CD14-positive monocyte (primary cell): ENCODE measurements at regions not wholly inside any gene's neighbourhood (a gene's known extent, or its start where the extent isn't known, plus 50 kb on each side); places are given as distances from the start of the nearest gene placed in this dataset.

ENCODE experiments used
- DNase-seq, 3 donors: peaks; one replicate each; pipeline ENCODE4 v3.0.0-alpha.2; 2011 to 2022
- H2AFZ ChIP-seq: 2 replicates; pipeline ENCODE4 v1.6.0; 2012; ENCODE audit warnings: mild to moderate bottlenecking, low read depth, low read length, inconsistent platforms; ENCODE audit not compliant: insufficient read depth, poor library complexity, severe bottlenecking
- H3K27ac ChIP-seq, 2 donors: 1 replicate in 1 of 2; 2 replicates in 1 of 2; pipeline ENCODE4 v1.5.1; 2012 to 2013; ENCODE audit warnings: low read length in 2 of 2, control low read depth in 1 of 2, inconsistent platforms in 1 of 2, low read depth in 1 of 2, mild to moderate bottlenecking in 1 of 2
- H3K27me3 ChIP-seq, 2 donors: one replicate each; pipeline versions ENCODE4 v1.6.0 to v1.6.1; 2011 to 2013; ENCODE audit warnings: low read length in 2 of 2; ENCODE audit not compliant: control insufficient read depth in 2 of 2, insufficient read depth in 2 of 2
- H3K36me3 ChIP-seq, 2 donors: replicated peaks in 1 of 2; 1 replicate in 1 of 2; 2 replicates in 1 of 2; pipeline versions ENCODE4 v1.5.1 to v1.6.1; 2012 to 2013; ENCODE audit warnings: low read length in 2 of 2, control low read depth in 1 of 2, inconsistent platforms in 1 of 2, mild to moderate bottlenecking in 1 of 2; ENCODE audit not compliant: insufficient read depth in 2 of 2, control insufficient read depth in 1 of 2
- H3K4me1 ChIP-seq, 2 donors: 1 replicate in 1 of 2; 2 replicates in 1 of 2; pipeline versions ENCODE4 v1.5.1 to v1.6.1; 2012 to 2013; ENCODE audit warnings: low read length in 2 of 2, control low read depth in 1 of 2, inconsistent platforms in 1 of 2, mild to moderate bottlenecking in 1 of 2, moderate library complexity in 1 of 2; ENCODE audit not compliant: insufficient read depth in 2 of 2, control insufficient read depth in 1 of 2
- H3K4me2 ChIP-seq: replicated peaks from 2 replicates; pipeline ENCODE3; 2012; ENCODE audit warnings: low read length, moderate library complexity, mild to moderate bottlenecking; ENCODE audit not compliant: poor library complexity, severe bottlenecking; ENCODE audit errors: extremely low read depth
- H3K4me3 ChIP-seq, 3 experiments: fragments of 200-600 bp in 1 of 3; sonication (generic) in 1 of 3; replicated peaks in 1 of 3; 1 replicate in 2 of 3; 2 replicates in 1 of 3; pipeline ENCODE4 v1.5.1; 2011 to 2013; ENCODE audit warnings: low read length in 3 of 3, mild to moderate bottlenecking in 3 of 3, control low read depth in 2 of 3, low read depth in 2 of 3, inconsistent platforms in 1 of 3, moderate library complexity in 1 of 3
- H3K79me2 ChIP-seq: 2 replicates; pipeline ENCODE4 v1.6.0; 2012; ENCODE audit warnings: mild to moderate bottlenecking, control low read depth, inconsistent platforms, low read length, moderate library complexity; ENCODE audit not compliant: insufficient read depth
- H3K9ac ChIP-seq: 2 replicates; pipeline ENCODE4 v1.6.0; 2017; ENCODE audit warnings: low read length, mild to moderate bottlenecking; ENCODE audit not compliant: insufficient read depth, poor library complexity, severe bottlenecking
- H3K9me3 ChIP-seq, 2 donors: replicated peaks in 1 of 2; 1 replicate in 1 of 2; 2 replicates in 1 of 2; pipeline versions ENCODE4 v1.5.1 to v1.6.1; 2012 to 2013; ENCODE audit warnings: low read length in 2 of 2, control low read depth in 1 of 2; ENCODE audit not compliant: control insufficient read depth in 1 of 2, insufficient read depth in 1 of 2
- H4K20me1 ChIP-seq: 2 replicates; pipeline ENCODE4 v1.6.0; 2012; ENCODE audit warnings: mild to moderate bottlenecking, low read length, control low read depth, moderate library complexity; ENCODE audit not compliant: insufficient read depth
- H3K27ac Mint-ChIP-seq, 7 donors: one replicate each; pipeline ENCODE4 v1.8.0; 2020; ENCODE audit warnings: mild to moderate bottlenecking in 7 of 7, mixed read lengths in 7 of 7, moderate library complexity in 6 of 7, inconsistent platforms in 2 of 7
- H3K27me3 Mint-ChIP-seq, 3 donors: one replicate each; pipeline ENCODE4 v1.8.0; 2021 to 2022; ENCODE audit warnings: low read depth in 3 of 3, mild to moderate bottlenecking in 3 of 3, mixed read lengths in 3 of 3, moderate library complexity in 3 of 3, inconsistent platforms in 1 of 3
- H3K36me3 Mint-ChIP-seq, 2 donors: one replicate each; pipeline ENCODE4 v1.8.0; 2020; ENCODE audit warnings: mixed read lengths in 2 of 2, inconsistent platforms in 1 of 2, mild to moderate bottlenecking in 1 of 2
- H3K4me1 Mint-ChIP-seq: one replicate; pipeline ENCODE4 v1.8.0; 2020; ENCODE audit warnings: mild to moderate bottlenecking, mixed read lengths
- H3K4me3 Mint-ChIP-seq, 2 donors: one replicate each; pipeline ENCODE4 v1.8.0; 2020; ENCODE audit warnings: mild to moderate bottlenecking in 2 of 2, mixed read lengths in 2 of 2, moderate library complexity in 1 of 2
- H3K9me3 Mint-ChIP-seq, 7 donors: one replicate each; pipeline ENCODE4 v1.8.0; 2020 to 2022; ENCODE audit warnings: mixed read lengths in 7 of 7, mild to moderate bottlenecking in 6 of 7, moderate library complexity in 6 of 7, inconsistent platforms in 2 of 7
- CTCF ChIP-seq: fragments of 200-600 bp; IDR thresholded peaks from one replicate; pipeline ENCODE4 v1.8.0; 2022; ENCODE audit warnings: antibody characterized with exemption, mild to moderate bottlenecking
- intact Hi-C, 2 donors: fragments of 100-400 bp; cut with micrococcal nuclease; formaldehyde crosslinking; loops; one replicate each; pipeline versions ENCODE4 v1.15.0 to v1.15.1; 2023

- Histone ChIP-seq H3K36me3 (no peaks in the 10 kb centered on the region), H3K27ac (no peak overlapping the region), H3K9me3 (peaks cover 7 to 9% of the 10 kb centered on the region in 2 donors), H3K4me1 (no peaks in the 10 kb centered on the region), H3K27me3 (no peaks in the 10 kb centered on the region), H3K4me3 (no peak overlapping the region), H3K79me2 (no peaks in the 10 kb centered on the region), H2AFZ (no peak overlapping the region), H4K20me1 (no peaks in the 10 kb centered on the region), H3K4me2 (no peak overlapping the region), H3K9ac (no peak overlapping the region)
- H3K4me1 Mint-ChIP-seq = peaks cover 6% of the 10 kb centered on the region
- H3K27ac Mint-ChIP-seq = no peak overlapping the region
- peaks cover 5 to 9% (median 5%) of the 10 kb centered on the region in 3 donors for H3K27me3 Mint-ChIP-seq
- no peaks in the 10 kb centered on the region for H3K36me3 Mint-ChIP-seq
- peaks cover 8 to 15% (median 11%) of the 10 kb centered on the region in 7 donors for H3K9me3 Mint-ChIP-seq
- DNase-seq = no peak
- no peak for TF ChIP-seq CTCF
- no peak overlapping the region for H3K4me3 Mint-ChIP-seq
- intact Hi-C loops = no loop called here
Observed at GRCh38 chr11:69350596-69350995, 56.6 kb downstream of the MYEOV start.

- DNase-seq = no peak
- H3K27ac Mint-ChIP-seq = no peak overlapping the region
- no peak overlapping the region for H3K4me2 ChIP-seq
Observed at GRCh38 chr11:69351460-69351859, 57.5 kb downstream of the MYEOV start.

More at GRCh38 chr11:69351460-69351859, 57.5 kb downstream of the MYEOV start:
- Mint-ChIP-seq H3K9me3 (peaks cover 8 to 15% (median 11%) of the 10 kb centered on the region in 7 donors), H3K27me3 (peaks cover 3 to 10% (median 5%) of the 10 kb centered on the region in 3 donors), H3K4me1 (peaks cover 6% of the 10 kb centered on the region), H3K4me3 (no peak overlapping the region), H3K36me3 (no peaks in the 10 kb centered on the region)
- no peaks in the 10 kb centered on the region for H3K79me2 ChIP-seq
- peaks cover 7 to 9% of the 10 kb centered on the region in 2 donors for H3K9me3 ChIP-seq
- intact Hi-C loops = no loop called here
- H3K4me1 ChIP-seq = no peaks in the 10 kb centered on the region
- H3K36me3 ChIP-seq = no peaks in the 10 kb centered on the region
- no peak overlapping the region for H2AFZ ChIP-seq
- no peak overlapping the region for H3K27ac ChIP-seq
- no peak overlapping the region for H3K4me3 ChIP-seq
- no peaks in the 10 kb centered on the region for H4K20me1 ChIP-seq
- no peak for TF ChIP-seq CTCF
- no peaks in the 10 kb centered on the region for H3K27me3 ChIP-seq
- H3K9ac ChIP-seq = no peak overlapping the region
